Spinal cord (tissue), 9 donors: ENCODE measurements at regions not wholly inside any gene's neighbourhood (a gene's known extent, or its start where the extent isn't known, plus 50 kb on each side); places are given as distances from the start of the nearest gene placed in this dataset.

ENCODE experiments used
- DNase-seq, 6 donors: peaks; one replicate each; pipeline versions ENCODE4 v3.0.0 to v3.0.0-alpha.2; 2013 to 2015; ENCODE audit warnings: low spot score in 6 of 6, low read depth in 4 of 6
- H3K27ac ChIP-seq: one replicate; pipeline ENCODE4 v1.5.1; 2013; ENCODE audit warnings: low read depth, low read length, control low read depth
- H3K27me3 ChIP-seq: one replicate; pipeline ENCODE4 v1.6.1; 2013; ENCODE audit warnings: low read length; ENCODE audit not compliant: control insufficient read depth, insufficient read depth
- H3K36me3 ChIP-seq: one replicate; pipeline ENCODE4 v1.6.1; 2013; ENCODE audit warnings: low read length; ENCODE audit not compliant: control insufficient read depth, insufficient read depth
- H3K4me1 ChIP-seq: one replicate; pipeline ENCODE4 v1.6.1; 2013; ENCODE audit warnings: low read length; ENCODE audit not compliant: control insufficient read depth, insufficient read depth
- H3K4me3 ChIP-seq: one replicate; pipeline ENCODE4 v1.5.1; 2013; ENCODE audit warnings: low read depth, low read length, control low read depth
- H3K9me3 ChIP-seq: one replicate; pipeline ENCODE4 v1.6.1; 2013; ENCODE audit warnings: low read length; ENCODE audit not compliant: control insufficient read depth, insufficient read depth
- WGBS: methylation state at CpG from one replicate; pipeline ENCODE4 v1.1.5; 2013; ENCODE audit warnings: missing lambda C conversion rate; ENCODE audit not compliant: insufficient coverage; 5-methylcytosine and 5-hydroxymethylcytosine counted together
- donor health status: healthy.

DNA sequence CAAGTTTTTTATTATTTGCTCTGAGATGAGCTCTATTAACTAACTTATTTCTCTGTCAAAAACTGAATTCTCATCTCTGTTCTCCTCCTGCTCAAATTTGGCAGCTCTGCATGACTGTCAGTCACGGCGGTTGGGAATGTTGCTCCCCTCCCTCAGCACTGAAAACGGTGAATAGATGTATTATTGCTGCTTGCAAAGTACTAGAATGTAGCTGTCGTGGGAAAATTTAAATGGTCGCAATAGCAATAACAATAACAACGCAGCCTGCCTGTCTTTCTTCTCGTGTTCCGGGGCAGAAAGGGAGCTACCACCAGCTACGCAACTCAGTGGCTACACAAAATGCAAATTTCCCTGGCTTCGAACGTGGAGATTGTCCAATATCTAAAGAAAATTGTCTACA, 125.6 kb upstream of the FRY start:
- peak in 2 of 6 donors; percentile 28 to 77 for DNase-seq
- Histone ChIP-seq H3K36me3 (no peaks in the 10 kb centered on the region), H3K4me1 (peaks cover 3% of the 10 kb centered on the region), H3K27ac (no peak overlapping the region), H3K27me3 (no peaks in the 10 kb centered on the region), H3K4me3 (no peak overlapping the region), H3K9me3 (no peaks in the 10 kb centered on the region)
- no CpG with 5 or more reads among the region's 11 CpGs for WGBS

DNA sequence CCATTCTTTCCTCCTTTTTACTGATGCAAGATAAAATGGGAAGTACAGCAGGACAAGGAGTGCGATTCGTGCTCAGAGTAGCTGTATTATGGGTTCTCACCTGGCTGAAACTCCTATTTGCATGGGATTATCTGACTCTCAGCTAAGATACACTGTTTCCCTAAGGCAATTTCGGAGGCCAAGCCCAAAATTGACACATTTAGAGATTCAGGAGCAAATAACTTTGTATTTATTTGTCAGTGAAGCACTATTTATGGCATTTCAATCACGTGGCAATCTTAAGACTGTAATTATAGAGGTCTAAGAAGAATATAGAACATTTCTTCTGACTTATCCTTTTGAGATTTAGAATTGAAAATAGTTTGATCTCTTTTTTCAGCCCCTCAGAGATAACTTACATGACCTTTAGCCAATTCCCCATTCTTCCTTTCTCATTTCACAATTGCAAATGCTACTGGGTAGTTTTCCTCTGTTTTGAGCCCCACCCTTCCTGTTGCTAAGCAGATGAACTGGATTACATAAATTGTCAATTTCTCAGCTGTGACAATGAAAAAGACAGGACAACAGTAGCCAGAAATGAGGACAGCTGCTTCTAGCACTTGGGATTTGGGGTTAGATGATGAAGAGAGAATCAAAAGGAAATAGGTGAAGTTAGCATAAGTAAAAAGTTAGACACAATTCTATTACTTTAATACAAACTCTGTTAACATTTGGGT, 122.7 kb upstream of the FRY start:
- Histone ChIP-seq H3K9me3 (no peaks in the 10 kb centered on the region), H3K36me3 (no peaks in the 10 kb centered on the region), H3K4me3 (no peak overlapping the region), H3K27ac (no peak overlapping the region), H3K4me1 (peaks cover 3% of the 10 kb centered on the region), H3K27me3 (no peaks in the 10 kb centered on the region)
- WGBS, result no CpG with 5 or more reads among the region's 4 CpGs
- no peak for DNase-seq

DNA sequence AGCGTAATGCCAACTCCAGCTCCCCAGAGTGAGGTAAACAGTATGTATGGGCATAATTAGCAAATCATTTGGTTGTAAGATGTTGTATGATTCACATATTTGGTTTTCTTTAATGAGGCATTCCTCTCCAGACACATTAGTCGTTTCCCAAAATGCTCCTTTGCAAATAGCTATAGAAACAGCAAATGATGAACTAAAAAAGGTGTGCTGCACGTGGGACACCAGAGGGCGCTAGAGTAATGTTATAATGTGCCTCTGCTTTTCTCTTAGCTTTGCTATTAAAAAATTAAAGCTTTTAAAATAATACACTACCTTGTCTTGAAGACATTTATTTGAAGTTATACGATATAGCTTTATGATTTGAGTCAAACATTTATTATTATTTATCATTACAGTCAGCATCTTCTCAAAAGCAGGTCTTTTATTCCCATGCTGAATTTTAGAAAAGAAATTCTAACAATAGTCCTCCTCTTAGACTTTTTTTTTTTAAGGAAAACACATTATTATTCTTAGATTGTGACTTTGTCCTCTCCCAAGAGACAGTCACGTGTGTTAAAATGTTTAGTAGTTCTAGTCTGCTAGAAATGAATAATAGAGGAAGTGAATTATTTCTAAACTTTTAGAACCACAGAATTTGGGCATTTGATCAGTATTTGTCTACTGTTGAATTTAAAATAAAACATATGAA, 121.6 kb upstream of the FRY start:
- no peak overlapping the region for H3K4me3 ChIP-seq
- H3K27ac ChIP-seq, result no peak overlapping the region
- WGBS, result no CpG with 5 or more reads among the region's 6 CpGs
- DNase-seq, result peak; percentile 63 to 97 (median 82)
- H3K27me3 ChIP-seq, result no peaks in the 10 kb centered on the region
- H3K36me3 ChIP-seq, result no peaks in the 10 kb centered on the region
- no peaks in the 10 kb centered on the region for H3K9me3 ChIP-seq
- H3K4me1 ChIP-seq, result peaks cover 3% of the 10 kb centered on the region

DNA sequence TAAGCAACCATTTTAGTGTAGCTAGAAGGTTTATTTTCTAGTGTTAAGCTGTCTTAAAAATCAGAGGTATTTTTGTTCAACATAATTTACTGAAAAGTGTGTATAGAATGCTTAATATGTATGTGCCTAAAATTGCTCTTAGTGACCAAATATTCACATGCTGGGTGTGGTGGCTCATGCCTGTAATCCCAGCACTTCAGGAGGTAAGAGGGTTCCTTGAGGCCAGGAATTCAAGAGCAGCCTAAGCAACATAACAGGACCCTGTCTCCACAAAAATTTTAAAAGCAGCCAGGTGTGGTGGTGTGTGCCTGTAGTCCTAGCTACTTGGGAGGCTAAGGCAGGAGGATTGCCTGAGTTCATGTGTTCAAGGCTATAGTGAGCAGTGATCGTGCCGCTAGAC, 120.9 kb upstream of the FRY start:
- Histone ChIP-seq H3K9me3 (no peaks in the 10 kb centered on the region), H3K4me1 (no peaks in the 10 kb centered on the region), H3K27me3 (no peaks in the 10 kb centered on the region), H3K36me3 (no peaks in the 10 kb centered on the region), H3K27ac (no peak overlapping the region), H3K4me3 (no peak overlapping the region)
- no CpG with 5 or more reads among the region's 2 CpGs for WGBS
- DNase-seq, result no peak

DNA sequence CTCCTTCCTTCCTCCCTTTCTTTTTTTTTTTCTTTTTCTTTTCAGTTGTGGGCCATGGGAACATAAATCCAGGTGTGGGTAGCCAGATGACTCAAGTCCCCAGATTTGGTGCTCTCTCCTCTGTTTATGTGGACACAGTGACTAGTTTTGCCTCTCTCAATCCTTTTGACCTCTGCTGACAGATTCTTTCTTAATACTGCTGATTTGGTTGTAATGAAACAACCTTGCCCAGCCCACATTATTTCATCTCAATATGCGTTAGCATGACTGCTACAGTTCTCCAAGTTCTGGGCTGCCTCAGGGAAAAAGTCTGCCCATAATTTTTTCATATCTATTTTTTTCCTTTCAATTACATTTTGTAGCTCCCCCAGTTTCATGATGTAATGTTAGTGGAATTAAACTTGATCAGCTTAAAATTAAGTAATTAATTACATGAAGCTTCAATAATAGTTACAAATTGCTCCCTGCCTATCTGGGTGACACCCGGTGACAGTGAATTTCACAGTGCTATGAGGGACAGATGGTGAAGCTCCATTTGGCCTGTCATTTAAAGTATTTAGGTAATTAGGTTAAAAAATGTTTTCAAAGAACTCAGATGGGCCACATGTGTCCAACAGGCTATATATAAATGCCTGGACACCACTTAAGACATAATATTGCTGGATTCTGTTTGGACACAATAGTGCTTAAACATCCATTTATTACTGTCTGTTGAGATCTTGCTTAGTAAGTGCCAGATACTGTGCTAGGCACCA, 118.8 kb upstream of the FRY start:
- Histone ChIP-seq H3K4me1 (no peaks in the 10 kb centered on the region), H3K27me3 (no peaks in the 10 kb centered on the region), H3K27ac (no peak overlapping the region), H3K4me3 (no peak overlapping the region), H3K36me3 (no peaks in the 10 kb centered on the region), H3K9me3 (no peaks in the 10 kb centered on the region)
- DNase-seq, result no peak
- 80% methylated on average over 1 of the region's 2 CpGs for WGBS

DNA sequence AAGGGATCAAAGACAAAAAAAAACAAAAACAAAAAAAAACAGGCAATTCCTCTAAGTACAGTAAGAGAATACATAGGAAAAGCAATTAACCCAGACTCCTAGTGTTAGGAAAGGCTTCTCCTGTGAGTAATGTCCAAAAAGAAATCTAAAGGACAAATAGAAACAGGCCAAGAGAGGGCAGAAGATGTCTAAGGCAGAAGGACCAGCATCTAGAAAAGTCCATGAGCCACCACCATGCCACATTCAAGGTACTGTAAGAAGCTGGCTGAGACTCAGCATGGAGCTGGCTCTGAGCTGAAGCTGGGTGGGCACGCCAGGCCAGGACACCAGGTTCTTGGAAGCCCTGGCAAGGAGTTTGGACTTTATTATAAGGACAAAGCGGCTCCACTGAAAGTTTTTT, 118.1 kb upstream of the FRY start:
- Histone ChIP-seq H3K27ac (no peak overlapping the region), H3K4me1 (no peaks in the 10 kb centered on the region), H3K36me3 (no peaks in the 10 kb centered on the region), H3K4me3 (no peak overlapping the region), H3K27me3 (no peaks in the 10 kb centered on the region), H3K9me3 (no peaks in the 10 kb centered on the region)
- WGBS, result 95% methylated on average over 2 of the region's 2 CpGs
- DNase-seq, result no peak

DNA sequence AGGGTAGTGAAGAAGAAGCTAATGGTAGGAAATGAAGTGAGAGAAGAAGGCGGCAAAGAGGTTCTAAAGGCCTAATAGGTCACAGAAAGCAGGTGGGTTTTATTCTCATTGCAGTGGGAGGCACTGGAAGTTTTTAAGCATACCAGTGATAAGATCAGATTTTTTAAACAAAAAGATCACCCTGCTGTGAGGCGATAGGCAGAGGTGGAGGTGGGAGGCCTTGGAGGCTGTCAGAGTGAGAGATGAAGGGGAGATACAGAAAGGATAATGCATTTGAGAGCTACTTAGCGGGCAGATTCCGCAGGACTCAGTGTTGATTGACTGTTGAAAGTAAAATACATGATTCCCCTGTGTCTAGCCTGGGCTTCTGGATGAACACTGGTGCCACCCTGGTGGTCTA, 116.7 kb upstream of the FRY start:
- no peak for DNase-seq
- Histone ChIP-seq H3K9me3 (no peaks in the 10 kb centered on the region), H3K27me3 (no peaks in the 10 kb centered on the region), H3K4me1 (no peaks in the 10 kb centered on the region), H3K36me3 (no peaks in the 10 kb centered on the region), H3K4me3 (no peak overlapping the region), H3K27ac (no peak overlapping the region)
- WGBS, result 97% methylated on average over 3 of the region's 4 CpGs

DNA sequence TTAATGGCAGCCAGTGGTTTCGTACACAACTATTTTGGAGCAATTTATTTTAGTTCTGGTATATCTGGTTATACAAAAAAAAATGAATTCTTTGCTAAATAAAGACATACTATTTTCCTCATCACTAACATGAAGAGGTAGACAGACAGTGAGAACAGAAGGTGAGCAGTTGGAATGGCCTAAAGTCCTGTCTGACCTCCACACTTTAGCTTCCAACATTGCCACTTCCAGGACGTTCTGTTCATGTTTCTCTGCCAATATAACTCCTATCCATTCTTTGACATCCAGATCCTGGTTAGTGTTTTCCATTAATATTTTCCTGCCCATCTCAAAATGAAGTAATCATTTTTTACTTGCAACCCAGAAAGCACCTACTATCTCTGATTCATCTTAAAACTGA, 112.9 kb upstream of the FRY start:
- WGBS, result 75% methylated on average over 1 of the region's 2 CpGs
- H3K9me3 ChIP-seq, result no peaks in the 10 kb centered on the region
- DNase-seq, result no peak
- H3K27ac ChIP-seq, result no peak overlapping the region
- H3K27me3 ChIP-seq, result no peaks in the 10 kb centered on the region
- H3K4me3 ChIP-seq, result no peak overlapping the region
- no peaks in the 10 kb centered on the region for H3K36me3 ChIP-seq
- H3K4me1 ChIP-seq, result no peaks in the 10 kb centered on the region

DNA sequence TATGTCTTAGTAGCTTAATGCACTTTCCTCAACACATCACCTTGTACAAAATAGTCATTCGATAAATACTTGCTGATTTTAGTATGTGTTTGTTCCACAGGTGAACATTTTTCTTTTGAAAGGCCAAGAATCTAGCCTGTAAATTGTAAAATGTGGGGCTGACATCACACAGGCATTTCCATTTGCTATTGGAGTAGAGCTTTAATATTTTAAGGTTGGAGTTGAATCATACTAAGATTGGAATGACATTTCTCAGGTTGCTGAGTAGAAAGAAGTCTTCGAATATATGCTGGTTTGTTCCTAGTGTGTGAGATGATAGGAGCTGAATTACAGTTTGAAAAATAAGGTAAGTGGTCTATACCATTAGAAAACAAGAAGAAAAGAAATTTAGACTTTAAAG, 112.3 kb upstream of the FRY start:
- no peak for DNase-seq
- 100% methylated on average over 1 of the region's 2 CpGs for WGBS
- H3K4me1 ChIP-seq, result no peaks in the 10 kb centered on the region
- no peak overlapping the region for H3K27ac ChIP-seq
- no peaks in the 10 kb centered on the region for H3K36me3 ChIP-seq
- no peaks in the 10 kb centered on the region for H3K27me3 ChIP-seq
- H3K4me3 ChIP-seq, result no peak overlapping the region
- H3K9me3 ChIP-seq, result no peaks in the 10 kb centered on the region
